NCI-H2196 treated with DMSO at 0.1 percent for 48 hours (cell line): ENCODE measurements at regions not wholly inside any gene's neighbourhood (a gene's known extent, or its start where the extent isn't known, plus 50 kb on each side); places are given as distances from the start of the nearest gene placed in this dataset.

Experiments used
- DNase-seq: peaks from one replicate; lab custom pipeline; 2025; ENCODE audit not compliant: unreplicated experiment; lab: John Stamatoyannopoulos, UW

DNA sequence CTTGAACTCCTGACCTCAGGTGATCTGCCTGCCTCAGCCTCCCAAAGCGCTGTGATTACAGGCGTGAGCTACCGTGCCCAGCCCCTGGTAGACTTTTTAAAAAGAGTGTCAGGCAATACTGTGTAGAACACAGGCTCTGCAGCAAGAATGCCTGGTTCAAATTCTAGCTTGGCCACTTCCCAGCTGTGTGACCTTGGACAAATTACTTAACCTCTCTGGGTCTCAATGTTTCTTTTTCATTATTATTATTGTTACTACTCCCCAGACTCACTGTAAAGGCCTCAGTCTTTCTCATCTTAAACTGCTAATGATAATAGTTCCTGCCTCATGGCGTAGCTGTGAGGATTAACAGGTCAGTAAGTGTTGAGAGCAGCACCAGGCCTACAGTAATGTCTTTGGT, 114.3 kb downstream of the LITAF start:
- no peak for DNase-seq

DNA sequence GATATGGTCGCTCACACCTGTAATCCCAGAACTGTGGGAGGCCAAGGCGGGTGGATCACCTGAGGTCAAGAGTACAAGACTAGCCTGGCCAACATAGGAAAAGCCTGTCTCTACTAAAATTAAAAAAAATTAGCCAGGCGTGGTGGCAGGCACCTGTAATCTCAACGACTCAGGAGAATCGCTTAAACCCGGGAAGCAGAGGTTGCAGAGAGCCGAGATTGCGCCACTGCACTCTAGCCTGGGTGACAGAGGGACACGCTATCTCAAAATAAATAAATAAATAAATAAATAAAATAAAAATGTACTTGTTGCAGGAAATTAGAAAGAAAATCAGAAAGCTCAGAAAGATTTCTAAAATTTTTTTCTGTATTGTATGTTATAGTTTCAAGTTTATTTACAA, 113.9 kb downstream of the LITAF start:
- DNase-seq = no peak

GRCh38 chr16:11473728-11474127, 113.0 kb downstream of the LITAF start:
- DNase-seq = no peak

DNA sequence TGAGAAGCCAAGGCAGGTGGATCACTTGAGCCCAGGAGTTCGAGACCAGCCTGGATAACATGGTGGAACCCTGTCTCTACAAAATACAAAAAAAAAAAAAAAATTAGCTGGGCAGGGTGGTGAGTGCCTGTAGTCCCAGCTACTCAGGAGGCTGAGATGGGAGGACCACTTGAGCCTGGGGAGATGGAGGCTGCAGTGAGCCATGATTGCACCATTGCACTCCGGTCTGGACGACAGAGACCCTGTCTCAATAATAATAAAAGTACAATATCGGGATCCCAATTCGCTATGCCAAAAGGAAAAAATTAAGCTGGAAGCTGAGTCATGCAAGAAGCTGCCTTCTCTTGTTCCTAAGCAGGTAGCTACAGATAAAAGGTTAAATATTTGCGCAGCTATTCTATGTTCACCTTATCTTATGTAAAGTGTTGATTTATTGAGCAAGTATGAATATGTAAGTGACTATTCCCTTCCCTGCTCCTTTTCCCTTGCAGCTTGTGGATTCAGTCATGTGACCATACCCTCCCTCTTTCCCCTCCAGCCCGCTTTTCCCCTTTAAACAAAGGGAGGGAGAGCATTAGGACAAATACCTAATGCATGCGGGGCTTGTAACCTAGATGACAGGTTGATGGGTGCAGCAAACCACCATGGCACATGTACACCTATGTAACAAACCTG, 112.0 kb downstream of the LITAF start:
- no peak for DNase-seq

DNA sequence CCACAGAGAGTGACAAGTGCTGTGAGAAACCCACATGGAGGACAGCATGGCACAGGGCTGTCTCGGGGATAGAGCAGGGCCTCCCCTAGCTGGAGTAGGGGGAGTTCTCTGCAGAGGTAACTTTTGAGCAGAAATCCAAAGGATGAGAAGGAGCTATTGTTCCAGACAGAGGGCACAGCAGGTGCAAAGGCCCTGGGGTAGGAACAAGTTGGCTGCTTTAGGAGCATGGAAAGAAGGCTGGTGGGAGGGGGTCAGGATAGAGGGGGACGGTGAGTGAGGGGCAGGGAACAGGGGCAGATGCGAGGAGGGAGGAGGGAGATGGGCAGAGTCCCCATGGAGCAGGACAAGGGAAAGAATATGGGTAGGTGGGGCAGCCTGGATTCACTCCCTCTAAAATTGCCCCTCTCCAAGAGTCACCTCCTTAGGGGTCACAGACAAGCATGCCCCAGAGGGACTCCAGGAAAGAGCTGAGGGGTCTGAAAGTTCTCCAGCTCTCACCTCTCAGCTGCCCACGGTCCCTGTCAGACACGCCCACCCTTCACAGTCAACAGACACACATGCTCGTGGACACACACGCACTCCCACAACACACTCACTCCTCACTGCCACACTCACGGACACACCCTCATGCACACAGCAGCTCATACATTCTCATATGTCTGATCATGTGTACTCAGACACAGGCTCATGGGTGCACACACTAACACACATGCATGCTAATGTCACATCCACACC, 110.7 kb downstream of the LITAF start:
- no peak for DNase-seq

DNA sequence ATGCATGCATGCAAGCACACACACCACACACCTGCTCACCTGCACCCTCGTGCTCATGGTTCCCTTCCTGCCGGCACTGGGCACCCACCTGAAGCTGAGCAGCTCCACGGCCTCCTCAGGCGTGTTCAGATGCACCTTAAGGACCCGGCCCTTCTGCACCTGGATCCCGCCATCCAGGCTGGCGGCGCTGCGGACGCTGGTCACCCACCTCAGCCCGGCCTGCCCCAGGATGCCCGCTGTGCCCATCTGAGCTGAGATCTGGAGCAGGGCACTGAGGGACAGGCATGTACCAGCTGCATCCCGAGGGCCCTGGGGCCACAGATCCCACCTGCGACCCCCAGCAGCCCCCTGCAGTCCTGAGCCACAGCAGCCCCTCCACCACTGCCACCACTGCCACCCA, 110.0 kb downstream of the LITAF start:
- DNase-seq = no peak

DNA sequence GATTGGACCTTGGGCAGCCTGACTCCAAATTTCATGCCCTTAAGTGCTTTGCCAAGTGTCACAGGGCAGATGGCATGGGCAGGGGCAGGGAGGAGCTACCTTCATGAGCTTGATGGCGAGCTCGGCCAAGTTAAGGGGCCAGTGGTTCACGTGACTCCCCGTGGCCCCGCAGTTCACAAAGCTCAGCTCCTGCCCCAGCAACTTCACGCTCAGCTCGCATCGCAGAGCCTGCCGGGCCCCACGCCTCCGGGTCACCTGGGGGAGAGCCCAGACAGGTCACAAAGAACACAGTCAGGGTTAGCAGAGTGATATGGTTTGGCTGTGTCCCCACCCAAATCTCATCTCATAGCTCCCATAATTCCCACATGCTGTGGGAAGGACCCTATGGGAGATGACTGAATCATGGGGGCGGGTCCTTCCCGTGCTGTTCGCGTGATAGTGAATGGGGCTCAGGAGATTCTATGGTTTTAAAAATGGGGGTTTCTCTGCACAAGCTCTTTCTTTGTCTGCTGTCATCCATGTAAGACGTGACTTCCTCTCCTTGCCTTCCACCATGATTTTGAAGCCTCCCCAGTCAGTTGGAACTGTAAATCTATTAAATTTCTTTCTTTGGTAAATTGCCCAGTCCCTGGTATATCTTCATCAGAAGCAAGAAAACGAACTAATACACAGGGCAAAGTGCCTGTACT, 108.1 kb downstream of the LITAF start:
- DNase-seq = no peak

- no peak for DNase-seq
These were observed 106.8 kb downstream of the LITAF start for GRCh38 chr16:11479916-11480315.

- DNase-seq = no peak
These were observed 106.1 kb downstream of the LITAF start for GRCh38 chr16:11480634-11481033.

DNA sequence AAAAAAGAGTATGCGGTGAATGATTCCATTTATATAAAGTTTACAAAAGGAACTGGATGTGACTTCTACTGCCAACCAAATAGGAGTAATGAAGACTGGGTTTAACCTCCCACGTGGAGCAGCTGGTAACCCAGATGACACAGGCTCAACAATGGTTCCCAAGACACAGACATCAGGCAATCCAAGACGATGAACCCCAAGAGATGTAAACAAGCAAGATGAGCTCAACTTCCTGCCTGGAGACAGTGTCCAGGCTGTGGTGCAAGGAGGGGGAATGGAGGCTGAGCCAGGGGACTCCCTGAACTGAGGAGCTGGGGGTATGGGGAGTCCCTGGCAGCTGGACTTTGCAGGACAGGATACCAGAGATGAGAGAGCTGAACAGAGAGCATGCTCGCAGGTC, 104.7 kb downstream of the LITAF start:
- no peak for DNase-seq

DNA sequence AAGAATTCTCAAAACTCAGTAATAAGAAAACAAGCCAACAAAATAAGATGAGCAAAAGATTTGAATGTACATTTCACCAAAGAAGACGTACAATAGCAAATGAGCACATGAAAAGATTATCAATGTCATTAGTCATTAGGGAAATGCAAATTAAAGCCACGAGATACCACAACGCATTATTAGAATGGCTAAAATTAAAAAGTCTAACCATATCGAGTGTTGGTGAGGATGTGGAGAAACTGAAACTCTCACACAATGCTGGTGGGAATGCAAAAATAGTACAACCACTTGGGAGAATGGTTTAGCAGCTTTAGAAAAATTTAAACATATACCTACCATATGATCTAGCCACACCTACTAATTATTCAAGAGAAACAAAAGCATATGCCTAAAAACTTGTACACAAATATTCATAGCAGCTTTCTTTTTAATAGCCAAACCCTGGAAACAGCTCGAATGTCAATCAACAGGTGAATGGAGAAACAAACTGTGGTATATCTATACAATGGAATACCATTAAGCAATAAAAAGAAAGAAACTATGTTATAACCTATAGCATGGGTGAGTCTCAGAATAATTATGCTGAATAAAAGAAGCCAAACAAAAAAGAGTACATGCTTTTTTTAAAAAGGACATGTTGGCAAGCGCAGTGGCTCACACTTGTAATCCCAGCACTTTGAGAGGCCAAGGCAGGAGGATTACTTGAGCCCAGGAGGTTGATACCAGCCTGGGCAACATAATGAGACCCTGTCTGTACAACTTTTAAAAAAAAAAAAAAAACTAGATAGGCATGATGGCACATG, 103.6 kb downstream of the LITAF start:
- DNase-seq = no peak

DNA sequence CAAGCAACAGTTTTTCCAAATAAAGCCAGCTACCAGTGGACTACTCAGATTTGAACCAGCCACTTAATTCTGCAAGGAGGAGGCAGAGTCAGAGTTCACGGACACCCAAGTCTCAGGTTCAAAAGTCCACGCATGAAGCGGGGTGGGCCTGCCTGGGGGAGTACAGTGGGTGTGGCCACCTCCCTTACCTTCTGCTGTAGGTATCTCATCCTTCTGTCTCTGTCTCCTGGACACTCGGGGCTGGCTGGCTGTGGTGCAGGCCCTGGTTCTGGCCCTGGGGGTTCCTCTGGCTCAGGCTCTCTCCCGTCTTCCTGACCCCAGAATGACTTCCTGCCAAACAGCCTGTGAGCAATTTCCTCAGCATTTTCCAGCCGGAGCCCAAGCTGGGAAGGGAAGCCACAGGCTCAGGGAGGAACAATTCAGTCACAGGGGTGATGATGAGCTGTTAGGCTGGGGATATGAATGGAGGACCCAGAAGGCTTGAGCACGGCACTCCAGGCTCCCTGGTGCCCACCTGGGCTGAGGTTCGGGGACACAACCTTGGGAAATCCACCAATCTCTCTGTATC, 101.9 kb downstream of the LITAF start:
- no peak for DNase-seq

GRCh38 chr16:11485676-11486075, 101.0 kb downstream of the LITAF start:
- no peak for DNase-seq

GRCh38 chr16:11487289-11487688, 99.4 kb downstream of the LITAF start:
- DNase-seq = no peak

DNA sequence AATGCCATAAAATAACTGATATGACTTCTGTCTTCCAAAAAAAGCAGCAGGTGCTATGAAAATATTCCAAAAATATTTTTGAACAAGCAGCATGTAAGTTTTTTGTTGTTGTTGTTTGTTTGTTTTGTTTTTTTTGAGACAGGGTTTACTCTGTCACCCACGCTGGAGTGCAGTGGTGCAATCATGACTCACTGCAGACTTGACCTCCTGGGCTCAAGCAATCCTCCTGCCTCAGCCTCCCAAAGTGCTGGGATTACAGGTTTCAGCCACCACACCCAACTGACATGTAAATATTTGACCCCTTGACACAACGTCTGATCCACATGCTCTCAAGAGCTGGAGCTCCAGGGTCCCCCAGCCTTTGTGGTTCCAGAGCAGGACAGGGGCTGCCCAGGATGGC, 98.4 kb downstream of the LITAF start:
- no peak for DNase-seq

- DNase-seq = no peak
These were observed 95.2 kb downstream of the LITAF start for GRCh38 chr16:11491524-11491923.

- no peak for DNase-seq
These were observed 93.8 kb downstream of the LITAF start for GRCh38 chr16:11492808-11493530.

DNA sequence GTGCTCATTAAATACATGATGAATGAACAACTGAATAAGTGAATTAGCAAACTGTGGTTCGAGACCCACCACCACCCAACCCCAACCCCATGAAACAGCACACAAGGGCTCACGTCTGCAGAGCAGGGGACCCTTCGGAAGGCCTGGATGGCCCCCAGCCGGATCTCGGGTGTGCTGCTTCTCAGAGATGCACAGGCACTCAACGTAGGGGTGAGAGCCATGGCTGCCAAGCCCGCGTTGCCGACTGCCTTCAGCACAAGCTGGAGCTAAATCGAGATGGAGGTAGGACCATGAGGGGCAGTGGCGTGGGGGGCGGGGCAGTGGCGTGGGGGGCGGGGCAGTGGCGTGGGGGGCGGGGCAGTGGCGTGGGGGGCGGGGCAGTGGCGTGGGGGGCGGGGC, 93.2 kb downstream of the LITAF start:
- DNase-seq = no peak

- no peak for DNase-seq
These were observed 92.7 kb downstream of the LITAF start for GRCh38 chr16:11494029-11494428.

DNA sequence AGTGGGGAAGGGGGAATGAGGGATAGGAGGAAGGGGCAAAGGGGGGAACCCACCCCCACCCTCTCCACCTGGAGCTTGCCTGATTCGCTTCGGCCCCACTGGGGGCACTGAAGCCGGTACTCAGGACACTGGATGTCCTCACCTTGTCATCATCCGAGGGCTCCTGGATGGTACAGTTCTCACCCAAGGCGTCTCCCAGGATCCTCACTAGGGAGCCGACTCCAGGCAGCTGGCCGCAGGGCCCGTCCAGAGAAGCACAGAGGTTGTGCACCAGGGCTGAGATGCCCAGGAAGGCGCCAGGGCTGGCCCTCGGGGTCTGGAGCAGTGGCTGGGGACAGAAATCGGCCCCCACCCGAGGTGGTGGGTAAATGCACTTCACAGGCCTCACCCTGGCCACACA, 92.3 kb downstream of the LITAF start:
- DNase-seq = no peak

DNA sequence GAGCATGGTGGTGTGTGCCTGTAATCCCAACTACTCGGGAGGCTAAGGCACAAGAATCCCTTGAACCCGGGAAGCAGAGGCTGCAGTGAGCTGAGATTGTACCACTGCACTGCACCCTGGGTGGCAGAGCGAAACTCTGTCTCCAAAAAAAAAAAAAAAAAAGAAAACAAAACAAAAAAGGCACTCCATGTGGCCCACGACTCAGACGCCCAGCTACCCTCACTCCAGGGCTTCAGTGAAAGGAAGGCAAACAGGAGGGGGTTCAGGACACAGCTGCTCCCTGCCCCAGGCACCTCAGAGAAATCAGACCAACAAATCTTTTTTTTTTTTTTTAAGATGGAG, 91.7 kb downstream of the LITAF start:
- DNase-seq = no peak
